ENCODE measurements at regions not wholly inside any gene's neighbourhood (a gene's known extent, or its start where the extent isn't known, plus 50 kb on each side); places are given as distances from the start of the nearest gene placed in this dataset.

DNA sequence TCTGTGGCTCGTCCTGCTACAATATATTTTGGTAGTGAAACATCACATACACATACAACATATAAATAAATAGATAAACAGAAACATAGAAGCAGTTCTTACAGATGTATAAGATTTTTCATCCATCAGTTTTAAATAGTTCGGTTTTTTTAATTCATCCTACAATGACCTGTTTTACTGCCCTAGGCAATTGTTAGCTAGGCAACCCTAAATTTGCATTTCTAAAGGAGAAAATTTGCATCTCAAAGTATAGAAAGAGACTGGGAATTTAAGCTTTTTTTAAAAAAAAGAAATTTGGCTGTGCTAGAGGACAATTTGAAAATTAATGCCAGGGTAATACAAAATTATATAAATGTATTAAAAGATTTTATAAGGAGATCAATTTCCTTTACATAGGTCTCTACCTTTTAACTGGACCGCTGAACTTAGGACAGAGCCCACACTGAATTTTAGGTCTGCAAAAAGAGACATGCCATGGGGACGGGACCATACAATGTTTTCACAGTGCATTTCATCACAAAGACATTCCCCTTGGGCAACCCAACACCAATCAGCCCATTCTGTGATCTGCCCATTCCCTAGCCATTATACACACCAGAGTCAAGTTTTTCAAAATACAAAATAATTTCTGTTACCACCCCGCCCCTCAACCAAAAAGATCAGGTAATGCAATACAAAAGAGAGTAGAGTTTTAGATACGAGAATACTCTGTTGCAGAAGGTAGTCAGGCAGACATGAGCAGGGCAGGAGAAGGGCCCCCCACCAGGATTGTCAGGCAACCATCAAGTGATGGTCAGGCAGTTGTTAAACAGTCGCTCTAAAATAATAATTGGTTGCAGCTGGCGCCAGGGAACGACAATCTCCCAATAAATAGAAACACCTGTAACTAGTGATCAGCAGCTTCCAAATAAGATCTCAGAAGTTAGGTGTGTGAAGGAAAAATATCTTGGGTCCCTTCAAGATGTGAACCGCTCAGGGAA lies 299.7 kb upstream of the SGCG start:
- TF ChIP-seq TAF1 (IDR thresholded peaks at IDR 0.05; ENCODE audit: borderline replicate concordance, insufficient read depth, low read length) (no peak), REST (IDR thresholded peaks at IDR 0.05; ENCODE audit: insufficient read depth in 1 of 2, low read depth in 2 of 2, low read length in 2 of 2) (no peak), FOXP2 (optimal IDR thresholded peaks at IDR 0.05; ENCODE audit: borderline replicate concordance, extremely low read depth, extremely low read length, insufficient read depth) (no peak), POLR2AphosphoS5 (IDR thresholded peaks at IDR 0.05; ENCODE audit: low read depth, low read length) (no peak), SIN3A (IDR thresholded peaks at IDR 0.05; ENCODE audit: borderline replicate concordance, insufficient read depth, low read length) (no peak)

GRCh38 chr13:22883262-22883840 lies 297.4 kb upstream of the SGCG start:
- TF ChIP-seq SIN3A (IDR thresholded peaks at IDR 0.05; ENCODE audit: borderline replicate concordance, insufficient read depth, low read length) (no peak), REST (IDR thresholded peaks at IDR 0.05; ENCODE audit: insufficient read depth in 1 of 2, low read depth in 2 of 2, low read length in 2 of 2) (no peak), FOXP2 (optimal IDR thresholded peaks at IDR 0.05; ENCODE audit: borderline replicate concordance, extremely low read depth, extremely low read length, insufficient read depth) (no peak), POLR2AphosphoS5 (IDR thresholded peaks at IDR 0.05; ENCODE audit: low read depth, low read length) (no peak)

DNA sequence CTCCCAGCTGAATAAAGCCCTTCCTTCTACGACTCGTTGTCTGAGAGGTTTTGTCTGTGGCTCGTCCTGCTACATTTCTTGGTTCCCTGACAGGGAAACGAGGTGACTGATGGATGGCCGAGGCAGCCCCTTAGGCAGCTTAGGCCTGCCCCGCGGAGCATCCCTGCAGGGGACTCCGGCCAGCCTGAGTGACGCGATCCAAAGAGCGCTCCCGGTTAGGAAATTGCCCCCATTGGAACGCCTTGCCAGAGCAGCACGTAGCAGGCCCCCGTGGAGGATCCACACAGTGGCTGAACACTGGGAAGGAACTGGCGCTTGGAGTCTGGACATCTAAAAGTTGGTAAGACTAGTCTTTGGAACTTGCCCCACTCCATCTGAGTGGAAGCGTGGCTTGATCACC lies 296.8 kb upstream of the SGCG start:
- TF ChIP-seq REST (IDR thresholded peaks at IDR 0.05; ENCODE audit: insufficient read depth in 1 of 2, low read depth in 2 of 2, low read length in 2 of 2) (no peak), SIN3A (IDR thresholded peaks at IDR 0.05; ENCODE audit: borderline replicate concordance, insufficient read depth, low read length) (no peak)

- TF ChIP-seq FOXP2 (optimal IDR thresholded peaks at IDR 0.05; ENCODE audit: borderline replicate concordance, extremely low read depth, extremely low read length, insufficient read depth) (no peak), REST (IDR thresholded peaks at IDR 0.05; ENCODE audit: insufficient read depth in 1 of 2, low read depth in 2 of 2, low read length in 2 of 2) (no peak), TAF1 (IDR thresholded peaks at IDR 0.05; ENCODE audit: borderline replicate concordance, insufficient read depth, low read length) (no peak), SIN3A (IDR thresholded peaks at IDR 0.05; ENCODE audit: borderline replicate concordance, insufficient read depth, low read length) (no peak), POLR2AphosphoS5 (IDR thresholded peaks at IDR 0.05; ENCODE audit: low read depth, low read length) (no peak)
Observed at GRCh38 chr13:22893204-22893603, 287.6 kb upstream of the SGCG start.
